H1 (cell line): ENCODE measurements at regions not wholly inside any gene's neighbourhood (a gene's known extent, or its start where the extent isn't known, plus 50 kb on each side); places are given as distances from the start of the nearest gene placed in this dataset.

Experiments used
- CTCF ChIA-PET: fragments of 300-600 bp; sonication (Branson Sonifier 250); formaldehyde crosslinking; loops from one replicate; lab custom pipeline; 2021; ENCODE audit not compliant: partially characterized antibody; lab: Charles Lee
- POLR2A ChIA-PET: fragments of 300-600 bp; sonication (Branson Sonifier 250); formaldehyde crosslinking; loops from one replicate; lab custom pipeline; 2021; ENCODE audit warnings: inconsistent platforms; ENCODE audit not compliant: partially characterized antibody; lab: Charles Lee
- DNase-seq, 2 experiments: peaks; one replicate each; pipeline versions ENCODE4 v3.0.0 to v3.0.0-alpha.2; 2010 to 2022; ENCODE audit warnings: low spot score in 2 of 2, low read depth in 1 of 2, mixed read lengths in 1 of 2
- FAIRE-seq: peaks from 2 replicates; lab custom pipeline; 2011; peaks lifted over from hg19 to GRCh38; lab: Jason Lieb, UNC
- H2AFZ ChIP-seq: 2 replicates; pipeline ENCODE4 v1.8.1; 2012; ENCODE audit warnings: low read length, inconsistent platforms
- H2AK5ac ChIP-seq: 2 replicates; pipeline ENCODE4 v1.6.1; 2013; ENCODE audit warnings: low read depth, low read length
- H2BK120ac ChIP-seq: replicated peaks from 2 replicates; pipeline ENCODE3; 2013; ENCODE audit warnings: low read depth, low read length, inconsistent platforms
- H2BK12ac ChIP-seq: 2 replicates; pipeline ENCODE4 v1.6.1; 2013; ENCODE audit warnings: low read depth, low read length
- H2BK15ac ChIP-seq: 2 replicates; pipeline ENCODE4 v1.6.1; 2013; ENCODE audit warnings: low read length
- H2BK20ac ChIP-seq: 2 replicates; pipeline ENCODE4 v1.6.1; 2013; ENCODE audit warnings: low read length
- H2BK5ac ChIP-seq: 2 replicates; pipeline ENCODE4 v1.6.1; 2013; ENCODE audit warnings: low read depth, low read length
- H3K14ac ChIP-seq: 2 replicates; pipeline ENCODE4 v1.6.1; 2013; ENCODE audit warnings: inconsistent platforms; ENCODE audit not compliant: insufficient read length
- H3K18ac ChIP-seq: 2 replicates; pipeline ENCODE4 v1.6.1; 2013; ENCODE audit warnings: low read length; ENCODE audit errors: extremely low read depth
- H3K23ac ChIP-seq: 2 replicates; pipeline ENCODE4 v1.6.1; 2013; ENCODE audit warnings: inconsistent platforms; ENCODE audit not compliant: insufficient read length
- H3K23me2 ChIP-seq: 2 replicates; pipeline ENCODE4 v1.6.1; 2013; ENCODE audit warnings: low read depth, low read length
- H3K27ac ChIP-seq: 2 replicates; pipeline ENCODE4 v1.6.1; 2011; ENCODE audit warnings: low read depth, low read length, inconsistent platforms
- H3K27me3 ChIP-seq, 4 experiments: replicated peaks in 1 of 4; 1 replicate in 1 of 4; 2 replicates in 3 of 4; pipeline versions ENCODE4 v1.6.1 to v1.8.1; 2011 to 2013; ENCODE audit warnings: low read length in 3 of 4, mild to moderate bottlenecking in 3 of 4, inconsistent platforms in 2 of 4, mixed read lengths in 2 of 4, moderate library complexity in 1 of 4; ENCODE audit not compliant: control insufficient read depth in 3 of 4, insufficient read depth in 3 of 4; ENCODE audit errors: extremely low read depth in 1 of 4
- H3K36me3 ChIP-seq, 4 experiments: 2 replicates each; pipeline versions ENCODE4 v1.6.1 to v1.8.1; 2011 to 2013; ENCODE audit warnings: mild to moderate bottlenecking in 4 of 4, low read length in 3 of 4, moderate library complexity in 2 of 4, control low read depth in 1 of 4, inconsistent platforms in 1 of 4; ENCODE audit not compliant: insufficient read depth in 4 of 4, control insufficient read depth in 2 of 4
- H3K4ac ChIP-seq: replicated peaks from 2 replicates; pipeline ENCODE3; 2013; ENCODE audit warnings: low read length, low read depth, mixed read lengths, inconsistent platforms; ENCODE audit not compliant: insufficient read length
- H3K4me1 ChIP-seq, 4 experiments: replicated peaks in 1 of 4; 1 replicate in 1 of 4; 2 replicates in 3 of 4; pipeline versions ENCODE4 v1.6.1 to v1.8.1; 2011 to 2013; ENCODE audit warnings: low read length in 3 of 4, inconsistent platforms in 2 of 4, mixed read lengths in 1 of 4; ENCODE audit not compliant: insufficient read depth in 4 of 4, control insufficient read depth in 3 of 4
- H3K4me2 ChIP-seq, 2 experiments: 2 replicates each; pipeline versions ENCODE4 v1.6.1 to v1.8.1; 2011 to 2013; ENCODE audit warnings: low read depth in 2 of 2, low read length in 2 of 2, control low read depth in 1 of 2, inconsistent platforms in 1 of 2, mild to moderate bottlenecking in 1 of 2; ENCODE audit not compliant: insufficient read depth in 1 of 2
- H3K4me3 ChIP-seq, 4 experiments: fragments of 200-600, 300-600 bp in 1 of 4; sonication (generic), shearing (Covaris generic), sonication (Bioruptor Twin) in 1 of 4; 2 replicates each; pipeline versions ENCODE4 v1.5.1 to v1.8.1; 2011 to 2016; ENCODE audit warnings: low read length in 4 of 4, low read depth in 3 of 4, control low read depth in 2 of 4, inconsistent platforms in 2 of 4, mild to moderate bottlenecking in 2 of 4, mixed read lengths in 1 of 4, moderate library complexity in 1 of 4; ENCODE audit not compliant: insufficient read depth in 2 of 4; ENCODE audit errors: extremely low read depth in 1 of 4
- H3K56ac ChIP-seq: replicated peaks from 2 replicates; pipeline ENCODE3; 2013; ENCODE audit warnings: low read depth, mild to moderate bottlenecking, mixed read lengths, low read length, inconsistent platforms; ENCODE audit not compliant: insufficient read length
- H3K79me1 ChIP-seq: 2 replicates; pipeline ENCODE4 v1.6.1; 2013; ENCODE audit warnings: low read depth, low read length, control low read depth
- H3K79me2 ChIP-seq, 2 experiments: 2 replicates each; pipeline versions ENCODE4 v1.6.1 to v1.8.1; 2012 to 2013; ENCODE audit warnings: low read length in 2 of 2, mild to moderate bottlenecking in 2 of 2, inconsistent platforms in 1 of 2; ENCODE audit not compliant: insufficient read depth in 2 of 2, control insufficient read depth in 1 of 2
- H3K9ac ChIP-seq, 4 experiments: replicated peaks in 1 of 4; 1 replicate in 1 of 4; 2 replicates in 3 of 4; pipeline versions ENCODE4 v1.6.1 to v1.8.1; 2011 to 2013; ENCODE audit warnings: low read depth in 3 of 4, low read length in 3 of 4, control low read depth in 2 of 4, mild to moderate bottlenecking in 2 of 4, moderate library complexity in 2 of 4, inconsistent platforms in 1 of 4; ENCODE audit errors: extremely low read depth in 1 of 4
- H3K9me3 ChIP-seq, 2 experiments: 2 replicates each; pipeline versions ENCODE4 v1.6.1 to v1.8.1; 2012 to 2013; ENCODE audit warnings: mild to moderate bottlenecking in 2 of 2, moderate library complexity in 2 of 2, control low read depth in 1 of 2, inconsistent platforms in 1 of 2, low read depth in 1 of 2, low read length in 1 of 2, mixed read lengths in 1 of 2; ENCODE audit not compliant: insufficient read depth in 2 of 2
- H4K20me1 ChIP-seq, 2 experiments: replicated peaks in 1 of 2; 2 replicates each; pipeline versions ENCODE3 to v1.8.1; 2011 to 2013; ENCODE audit warnings: inconsistent platforms in 2 of 2, low read length in 2 of 2, mild to moderate bottlenecking in 1 of 2; ENCODE audit not compliant: insufficient read depth in 2 of 2, control insufficient read depth in 1 of 2
- H4K5ac ChIP-seq: 2 replicates; pipeline ENCODE4 v1.6.1; 2013; ENCODE audit warnings: low read length, low read depth, mixed read lengths, inconsistent platforms; ENCODE audit not compliant: insufficient read length
- H4K8ac ChIP-seq: 2 replicates; pipeline ENCODE4 v1.8.0; 2013; ENCODE audit warnings: mild to moderate bottlenecking, moderate library complexity, low read length, inconsistent platforms; ENCODE audit not compliant: insufficient read depth; ENCODE audit errors: extremely low read depth
- H4K91ac ChIP-seq: replicated peaks from 2 replicates; pipeline ENCODE3; 2013; ENCODE audit warnings: low read length, mixed read lengths, inconsistent platforms; ENCODE audit not compliant: insufficient read length
- CBX8 ChIP-seq: fragments of 300-800, 300-1000 bp; sonication (generic); IDR thresholded peaks from 2 replicates; pipeline ENCODE4 v1.7.1; 2016; ENCODE audit warnings: low read depth, low read length, borderline replicate concordance
- CHD1 ChIP-seq: IDR thresholded peaks from 2 replicates; pipeline ENCODE4 v1.6.1; 2012; ENCODE audit warnings: low read depth, low read length, improper control_type of control experiment
- EZH2 ChIP-seq: fragments of 200-600 bp; sonication (generic); IDR thresholded peaks from 2 replicates; pipeline ENCODE4 v1.7.1; 2012; ENCODE audit warnings: low read depth, mild to moderate bottlenecking, moderate library complexity, low read length, inconsistent platforms; ENCODE audit not compliant: severe bottlenecking
- GABPA ChIP-seq: IDR thresholded peaks from 2 replicates; pipeline ENCODE4 v1.6.1; 2011; ENCODE audit warnings: mild to moderate bottlenecking, low read length, moderate library complexity, borderline replicate concordance; ENCODE audit not compliant: insufficient read depth
- KDM5A ChIP-seq: fragments of 200-600 bp; IDR thresholded peaks from 2 replicates; pipeline ENCODE4 v1.7.1; 2012; ENCODE audit warnings: mild to moderate bottlenecking, low read length, inconsistent platforms, mixed read lengths
- POLR2A ChIP-seq, 2 experiments: IDR thresholded peaks; 1 replicate in 1 of 2; 2 replicates in 1 of 2; pipeline ENCODE4 v1.6.1; 2011; ENCODE audit warnings: low read depth in 2 of 2, low read length in 2 of 2, mild to moderate bottlenecking in 2 of 2; ENCODE audit errors: control extremely low read depth in 1 of 2
- SP2 ChIP-seq: IDR thresholded peaks from 2 replicates; pipeline ENCODE4 v1.6.1; 2012; ENCODE audit warnings: mild to moderate bottlenecking, low read length, inconsistent platforms
- ZNF274 ChIP-seq: IDR thresholded peaks from 2 replicates; pipeline ENCODE4 v1.7.0; 2012; ENCODE audit warnings: low read length, borderline replicate concordance; ENCODE audit errors: extremely low read depth
- WGBS, 2 experiments: shearing (Covaris generic) in 1 of 2; methylation state at CpG; one replicate each; pipeline versions ENCODE4 v1.1.6 to v1.1.7; 2013 to 2015; ENCODE audit warnings: low lambda C conversion rate in 2 of 2, mixed read lengths in 2 of 2, inconsistent platforms in 1 of 2, low coverage in 1 of 2, missing lambda C conversion rate in 1 of 2; ENCODE audit not compliant: insufficient replicate concordance in 2 of 2, insufficient coverage in 1 of 2, insufficient read length in 1 of 2; ENCODE audit errors: extremely low coverage in 1 of 2, missing lambda C conversion rate in 1 of 2; 5-methylcytosine and 5-hydroxymethylcytosine counted together

DNA sequence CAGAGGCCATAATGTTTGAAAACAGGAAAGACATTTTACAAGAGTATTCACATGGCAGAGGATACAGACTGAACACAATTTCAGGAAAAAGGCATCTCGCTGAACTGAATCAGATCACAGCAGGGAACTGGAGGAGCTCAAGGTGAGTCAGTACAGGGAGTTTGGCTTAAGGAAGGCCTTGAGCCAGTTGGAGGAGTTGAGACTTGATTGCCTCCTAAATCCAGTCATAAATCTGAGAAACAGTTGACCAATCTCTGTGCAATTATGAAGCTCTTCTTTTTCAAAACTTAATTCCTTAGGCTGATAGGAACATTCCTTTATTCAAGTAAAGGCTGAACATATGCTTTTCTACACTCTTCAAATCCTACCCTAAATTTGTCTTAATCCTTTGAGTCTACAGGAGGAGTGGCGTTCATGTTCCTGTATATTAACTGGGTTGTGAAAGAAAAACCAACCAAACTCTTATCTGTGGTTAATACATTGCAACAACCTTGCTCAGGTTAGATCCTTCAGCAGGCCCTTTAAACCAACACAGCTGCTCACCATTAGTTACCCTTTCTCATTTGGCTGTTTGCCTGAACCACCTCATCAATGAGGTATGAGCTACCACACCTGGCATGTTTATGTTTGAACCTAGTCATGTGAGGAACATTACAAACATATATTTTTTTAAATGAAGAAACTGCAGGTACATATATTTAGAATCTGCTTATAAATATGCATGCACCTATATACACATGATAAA is 404.1 kb upstream of the ATP11B start:
- Histone ChIP-seq H3K27me3 (peaks cover 0 to 8% (median 5%) of the 10 kb centered on the region in 4 experiments; a peak in 4 of 7 replicates), H3K4me3 (no peak overlapping the region), H2BK5ac (no peak overlapping the region), H3K4ac (no peak overlapping the region), H4K5ac (no peak overlapping the region), H3K79me1 (no peaks in the 10 kb centered on the region), H4K8ac (no peak overlapping the region), H2BK15ac (no peak overlapping the region), H3K4me1 (peaks cover 0 to 6% (median under 1%) of the 10 kb centered on the region in 4 experiments; a peak in 2 of 7 replicates), H2BK12ac (no peak overlapping the region), H3K9me3 (peaks cover 0 to 4% of the 10 kb centered on the region in 2 experiments; a peak in 1 of 4 replicates), H2BK20ac (no peak overlapping the region), H2BK120ac (no peak overlapping the region)
- POLR2A ChIA-PET = no interaction called here
- DNase-seq = no peak
- no peak for FAIRE-seq
- WGBS, 2 experiments = 97% methylated on average over 2 of the region's 2 CpGs; no CpG with 5 or more reads in 1 of the 2 experiments
- TF ChIP-seq CBX8 (no peak), SP2 (no peak), POLR2A (IDR thresholded peaks at IDR 0.05; ENCODE audit: control extremely low read depth in 1 of 2, low read depth in 2 of 2, low read length in 2 of 2) (no peak), EZH2 (no peak), ZNF274 (no peak), GABPA (no peak), CHD1 (no peak), KDM5A (no peak)
- TF ChIP-seq, all 59 proteins: peak for 0
- Histone ChIP-seq H3K27ac (no peak overlapping the region), H2AK5ac (no peak overlapping the region), H2AFZ (no peak overlapping the region), H3K23ac (no peak overlapping the region), H3K4me2 (no peak overlapping the region), H4K20me1 (no peaks in the 10 kb centered on the region), H3K79me2 (no peaks in the 10 kb centered on the region), H3K56ac (no peak overlapping the region), H3K9ac (no peak overlapping the region), H3K18ac (no peak overlapping the region), H3K36me3 (no peaks in the 10 kb centered on the region), H4K91ac (no peak overlapping the region), H3K23me2 (no peaks in the 10 kb centered on the region), H3K14ac (no peak overlapping the region)
- CTCF ChIA-PET = interaction anchor here (0.6 to 1.4 kb wide), 4 partner anchors 9 to 233 kb away, joined by 3 to 6 read pairs (median 4); no protein-coding TSS in a partner anchor
